Fibroblast of lung (primary cell): ENCODE measurements at regions not wholly inside any gene's neighbourhood (a gene's known extent, or its start where the extent isn't known, plus 50 kb on each side); places are given as distances from the start of the nearest gene placed in this dataset.

Experiments used
- DNase-seq, 2 donors: peaks; one replicate each; pipeline versions ENCODE4 v3.0.0 to v3.0.0-alpha.2; 2010; ENCODE audit warnings: low read depth in 2 of 2
- H2AFZ ChIP-seq: 2 replicates; pipeline ENCODE4 v1.5.1; 2012; ENCODE audit warnings: low read length, control low read depth, inconsistent platforms
- H3K27ac ChIP-seq: 2 replicates; pipeline ENCODE4 v1.5.1; 2011; ENCODE audit warnings: low read length, control low read depth; ENCODE audit not compliant: insufficient read depth
- H3K27me3 ChIP-seq: 2 replicates; pipeline ENCODE4 v1.5.1; 2011; ENCODE audit warnings: mild to moderate bottlenecking, low read length; ENCODE audit not compliant: control insufficient read depth, insufficient read depth
- H3K36me3 ChIP-seq: 2 replicates; pipeline ENCODE4 v1.5.1; 2011; ENCODE audit warnings: low read length; ENCODE audit not compliant: control insufficient read depth, insufficient read depth
- H3K4me1 ChIP-seq: 2 replicates; pipeline ENCODE4 v1.5.1; 2011; ENCODE audit warnings: low read length; ENCODE audit not compliant: control insufficient read depth, insufficient read depth; ENCODE audit errors: extremely low read depth
- H3K4me2 ChIP-seq: 2 replicates; pipeline ENCODE4 v1.5.1; 2011; ENCODE audit warnings: low read length, control low read depth; ENCODE audit not compliant: insufficient read depth; ENCODE audit errors: extremely low read depth
- H3K4me3 ChIP-seq, 4 experiments: fragments of 200-600 bp in 1 of 4; sonication (generic) in 1 of 4; replicated peaks in 1 of 4; 2 replicates each; pipeline ENCODE4 v1.5.1; 2011 to 2016; ENCODE audit warnings: low read length in 4 of 4, low read depth in 3 of 4, mild to moderate bottlenecking in 3 of 4, control low read depth in 2 of 4, inconsistent platforms in 1 of 4, mixed read lengths in 1 of 4; ENCODE audit not compliant: insufficient read depth in 1 of 4; ENCODE audit errors: control extremely low read depth in 1 of 4
- H3K79me2 ChIP-seq: 2 replicates; pipeline ENCODE4 v1.5.1; 2012; ENCODE audit warnings: mild to moderate bottlenecking, low read length, inconsistent platforms; ENCODE audit not compliant: control insufficient read depth, insufficient read depth
- H3K9ac ChIP-seq: 2 replicates; pipeline ENCODE4 v1.5.1; 2011; ENCODE audit warnings: mild to moderate bottlenecking, low read length, control low read depth; ENCODE audit not compliant: insufficient read depth
- H3K9me3 ChIP-seq: 2 replicates; pipeline ENCODE4 v1.5.1; 2012; ENCODE audit warnings: low read depth, low read length; ENCODE audit not compliant: control insufficient read depth, insufficient read depth
- H4K20me1 ChIP-seq: 2 replicates; pipeline ENCODE4 v1.5.1; 2011; ENCODE audit warnings: low read length; ENCODE audit not compliant: control insufficient read depth, insufficient read depth; ENCODE audit errors: extremely low read depth
- CTCF ChIP-seq, 2 donors: IDR thresholded peaks in 1 of 2; conservative IDR thresholded peaks in 1 of 2; 1 replicate in 1 of 2; 2 replicates in 1 of 2; pipeline ENCODE4 v1.5.1; 2011 to 2012; ENCODE audit warnings: low read length in 2 of 2, control low read depth in 1 of 2, inconsistent platforms in 1 of 2, low read depth in 1 of 2, mild to moderate bottlenecking in 1 of 2
- EZH2 ChIP-seq: IDR thresholded peaks from 2 replicates; pipeline ENCODE4 v1.5.1; 2012; ENCODE audit warnings: low read length, control low read depth, mild to moderate bottlenecking; ENCODE audit errors: missing control alignments

GRCh38 chr5:9834871-9835770 lies 205.0 kb upstream of the TAS2R1 start:
- TF ChIP-seq EZH2 = no peak
- peak; percentile 9 to 10 for TF ChIP-seq CTCF (conservative IDR thresholded peaks at IDR 0.05 in 1 of 2, IDR thresholded peaks at IDR 0.05 in 1 of 2; ENCODE audit: low read depth in 1 of 2, low read length in 2 of 2)
- H3K4me2 ChIP-seq = no peak overlapping the region
- no peak overlapping the region for H3K27ac ChIP-seq
- no peaks in the 10 kb centered on the region for H4K20me1 ChIP-seq
- H3K4me3 ChIP-seq = no peak overlapping the region
- no peaks in the 10 kb centered on the region for H3K4me1 ChIP-seq
- H3K79me2 ChIP-seq = no peaks in the 10 kb centered on the region
- no peak overlapping the region for H2AFZ ChIP-seq
- H3K27me3 ChIP-seq = no peaks in the 10 kb centered on the region
- H3K9me3 ChIP-seq = no peaks in the 10 kb centered on the region
- no peaks in the 10 kb centered on the region for H3K36me3 ChIP-seq
- peak in 1 of 2 donors; percentile 20 for DNase-seq
- no peak overlapping the region for H3K9ac ChIP-seq

GRCh38 chr5:9833871-9834270 lies 203.7 kb upstream of the TAS2R1 start:
- H2AFZ ChIP-seq = no peak overlapping the region
- TF ChIP-seq EZH2 (no peak), CTCF (conservative IDR thresholded peaks at IDR 0.05 in 1 of 2, IDR thresholded peaks at IDR 0.05 in 1 of 2; ENCODE audit: low read depth in 1 of 2, low read length in 2 of 2) (no peak)

DNA sequence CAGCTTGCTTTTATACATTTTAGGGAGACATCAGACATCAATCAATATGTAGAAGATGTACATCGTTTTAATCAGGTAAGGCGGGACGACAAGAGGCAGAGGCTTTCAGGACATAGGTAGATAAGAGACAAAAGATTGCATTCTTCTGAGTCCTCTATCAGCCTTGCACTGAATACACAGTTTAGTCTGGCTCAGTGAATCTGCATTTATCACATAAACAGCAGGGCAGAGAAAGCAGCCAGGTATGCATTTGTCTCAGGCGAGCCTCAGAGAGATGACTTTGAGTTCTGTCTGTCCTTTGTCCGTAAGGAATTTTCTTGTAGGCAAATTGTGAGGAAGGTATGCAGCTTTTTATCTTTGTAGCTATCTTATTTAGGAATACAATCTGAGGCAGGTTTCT lies 202.8 kb upstream of the TAS2R1 start:
- H3K27ac ChIP-seq = no peak overlapping the region
- H2AFZ ChIP-seq = no peak overlapping the region
- no peaks in the 10 kb centered on the region for H4K20me1 ChIP-seq
- no peaks in the 10 kb centered on the region for H3K79me2 ChIP-seq
- TF ChIP-seq CTCF (conservative IDR thresholded peaks at IDR 0.05 in 1 of 2, IDR thresholded peaks at IDR 0.05 in 1 of 2; ENCODE audit: low read depth in 1 of 2, low read length in 2 of 2) (no peak), EZH2 (no peak)
- no peaks in the 10 kb centered on the region for H3K36me3 ChIP-seq
- no peak overlapping the region for H3K9ac ChIP-seq
- no peak for DNase-seq
- no peak overlapping the region for H3K4me2 ChIP-seq
- no peaks in the 10 kb centered on the region for H3K27me3 ChIP-seq
- H3K4me3 ChIP-seq = no peak overlapping the region
- H3K9me3 ChIP-seq = no peaks in the 10 kb centered on the region
- no peaks in the 10 kb centered on the region for H3K4me1 ChIP-seq

More at GRCh38 chr5:9833871-9834270, 203.7 kb upstream of the TAS2R1 start:
- Histone ChIP-seq H3K9me3 (no peaks in the 10 kb centered on the region), H3K36me3 (no peaks in the 10 kb centered on the region), H3K4me2 (no peak overlapping the region), H3K4me1 (no peaks in the 10 kb centered on the region), H4K20me1 (no peaks in the 10 kb centered on the region), H3K9ac (no peak overlapping the region), H3K79me2 (no peaks in the 10 kb centered on the region), H3K27ac (no peak overlapping the region), H3K4me3 (no peak overlapping the region), H3K27me3 (no peaks in the 10 kb centered on the region)
- DNase-seq = no peak
